LNCAP (cell line): ENCODE measurements at regions not wholly inside any gene's neighbourhood (a gene's known extent, or its start where the extent isn't known, plus 50 kb on each side); places are given as distances from the start of the nearest gene placed in this dataset.

ENCODE experiments used
- CTCF ChIP-seq: fragments of 450-650 bp; IDR thresholded peaks from 2 replicates; pipeline ENCODE4 v1.5.1; 2017; ENCODE audit warnings: mild to moderate bottlenecking

GRCh38 chr13:76473552-76474134 lies 412.6 kb downstream of the KCTD12 start:
- TF ChIP-seq CTCF, result peak; percentile 65

GRCh38 chr13:76472916-76473315 lies 413.3 kb downstream of the KCTD12 start:
- TF ChIP-seq CTCF, result no peak

GRCh38 chr13:76471486-76471885 lies 414.7 kb downstream of the KCTD12 start:
- no peak for TF ChIP-seq CTCF

- TF ChIP-seq CTCF, result no peak
Observed at GRCh38 chr13:76470991-76471390, 415.2 kb downstream of the KCTD12 start.

GRCh38 chr13:76466043-76466442 lies 420.2 kb downstream of the KCTD12 start:
- TF ChIP-seq CTCF, result no peak

GRCh38 chr13:76463314-76463713 lies 422.9 kb downstream of the KCTD12 start:
- TF ChIP-seq CTCF, result no peak

GRCh38 chr13:76461999-76462398 lies 424.2 kb downstream of the KCTD12 start:
- no peak for TF ChIP-seq CTCF

- no peak for TF ChIP-seq CTCF
Observed at GRCh38 chr13:76461484-76461883, 424.7 kb downstream of the KCTD12 start.
